Body of pancreas (tissue), 4 donors: ENCODE measurements at regions not wholly inside any gene's neighbourhood (a gene's known extent, or its start where the extent isn't known, plus 50 kb on each side); places are given as distances from the start of the nearest gene placed in this dataset.

ENCODE experiments used
- POLR2A ChIP-seq, 3 donors: fragments of 450-650 bp; IDR thresholded peaks; one replicate each; pipeline ENCODE4 v1.6.1; 2016; ENCODE audit warnings: antibody characterized with exemption in 3 of 3, mild to moderate bottlenecking in 2 of 3
- TF ChIP-seq, protein P1 (sequence below), 7 experiments: fragments of 450-650 bp in 4 of 7; fragments of 200-600 bp in 3 of 7; sonication (generic) in 3 of 7; IDR thresholded peaks; one replicate each; pipeline ENCODE4 v1.5.1; 2016 to 2019; ENCODE audit warnings: antibody characterized with exemption in 7 of 7

- TF ChIP-seq, protein P1, sequence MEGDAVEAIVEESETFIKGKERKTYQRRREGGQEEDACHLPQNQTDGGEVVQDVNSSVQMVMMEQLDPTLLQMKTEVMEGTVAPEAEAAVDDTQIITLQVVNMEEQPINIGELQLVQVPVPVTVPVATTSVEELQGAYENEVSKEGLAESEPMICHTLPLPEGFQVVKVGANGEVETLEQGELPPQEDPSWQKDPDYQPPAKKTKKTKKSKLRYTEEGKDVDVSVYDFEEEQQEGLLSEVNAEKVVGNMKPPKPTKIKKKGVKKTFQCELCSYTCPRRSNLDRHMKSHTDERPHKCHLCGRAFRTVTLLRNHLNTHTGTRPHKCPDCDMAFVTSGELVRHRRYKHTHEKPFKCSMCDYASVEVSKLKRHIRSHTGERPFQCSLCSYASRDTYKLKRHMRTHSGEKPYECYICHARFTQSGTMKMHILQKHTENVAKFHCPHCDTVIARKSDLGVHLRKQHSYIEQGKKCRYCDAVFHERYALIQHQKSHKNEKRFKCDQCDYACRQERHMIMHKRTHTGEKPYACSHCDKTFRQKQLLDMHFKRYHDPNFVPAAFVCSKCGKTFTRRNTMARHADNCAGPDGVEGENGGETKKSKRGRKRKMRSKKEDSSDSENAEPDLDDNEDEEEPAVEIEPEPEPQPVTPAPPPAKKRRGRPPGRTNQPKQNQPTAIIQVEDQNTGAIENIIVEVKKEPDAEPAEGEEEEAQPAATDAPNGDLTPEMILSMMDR (IDR thresholded peaks at IDR 0.05): no peak
- no peak for TF ChIP-seq POLR2A (IDR thresholded peaks at IDR 0.05)
These were observed 156.7 kb downstream of the TRIM27 start for GRCh38 chr6:28767133-28767532.
